Stimulated activated CD8-positive, alpha-beta memory T cell treated with anti-CD3 and anti-CD28 coated beads, Interleukin-12 subunit alpha, Interleukin-12 subunit beta, amount 100 ng/mL, for 4 hours (primary cell): ENCODE measurements at regions not wholly inside any gene's neighbourhood (a gene's known extent, or its start where the extent isn't known, plus 50 kb on each side); places are given as distances from the start of the nearest gene placed in this dataset.

Source experiments
- DNase-seq: peaks from one replicate; pipeline ENCODE4 v3.0.0-alpha.2; 2020; ENCODE audit warnings: low read depth

- DNase-seq, result no peak
Observed at GRCh38 chr2:120828829-120829632, 93.4 kb downstream of the GLI2 start.

- no peak for DNase-seq
Observed at GRCh38 chr2:120829633-120830025, 94.0 kb downstream of the GLI2 start.

GRCh38 chr2:120830096-120830830 lies 94.6 kb downstream of the GLI2 start:
- DNase-seq, result no peak

- no peak for DNase-seq
Observed at GRCh38 chr2:120831086-120831485, 95.4 kb downstream of the GLI2 start.

GRCh38 chr2:120831891-120832290 lies 96.2 kb downstream of the GLI2 start:
- DNase-seq, result no peak

- DNase-seq, result no peak
Observed at GRCh38 chr2:120832296-120833070, 96.8 kb downstream of the GLI2 start.

GRCh38 chr2:120833127-120833675 lies 97.5 kb downstream of the GLI2 start:
- DNase-seq, result no peak

- no peak for DNase-seq
Observed at GRCh38 chr2:120834206-120834605, 98.5 kb downstream of the GLI2 start.

- DNase-seq, result no peak
Observed at GRCh38 chr2:120836281-120836680, 100.6 kb downstream of the GLI2 start.

- no peak for DNase-seq
Observed at GRCh38 chr2:120840795-120841487, 105.3 kb downstream of the GLI2 start.

- DNase-seq, result no peak
Observed at GRCh38 chr2:120842456-120843439, 107.1 kb downstream of the GLI2 start.

- no peak for DNase-seq
Observed at GRCh38 chr2:120844070-120844738, 108.5 kb downstream of the GLI2 start.

- DNase-seq, result no peak
Observed at GRCh38 chr2:120845277-120845676, 109.6 kb downstream of the GLI2 start.

GRCh38 chr2:120846406-120847095 lies 110.9 kb downstream of the GLI2 start:
- no peak for DNase-seq

GRCh38 chr2:120847700-120848321 lies 112.1 kb downstream of the GLI2 start:
- no peak for DNase-seq

GRCh38 chr2:120849278-120849677 lies 113.6 kb downstream of the GLI2 start:
- DNase-seq, result no peak

- no peak for DNase-seq
Observed at GRCh38 chr2:120850551-120850950, 114.9 kb downstream of the GLI2 start.

- DNase-seq, result no peak
Observed at GRCh38 chr2:120851116-120851773, 115.6 kb downstream of the GLI2 start.
